OCI-LY1 (cell line): ENCODE measurements at regions not wholly inside any gene's neighbourhood (a gene's known extent, or its start where the extent isn't known, plus 50 kb on each side); places are given as distances from the start of the nearest gene placed in this dataset.

Experiments
- CTCF ChIP-seq: fragments of 200-600 bp; sonication (generic), shearing (Covaris generic); IDR thresholded peaks from 2 replicates; pipeline ENCODE4 v1.5.1; 2017; ENCODE audit warnings: mild to moderate bottlenecking, antibody characterized with exemption, low read length, moderate library complexity, mixed read lengths
- EZH2 ChIP-seq: fragments of 200-600 bp; sonication (generic), shearing (Covaris generic); IDR thresholded peaks from 2 replicates; pipeline ENCODE4 v1.8.0; 2017; ENCODE audit warnings: borderline replicate concordance, mixed run types, mild to moderate bottlenecking, antibody characterized with exemption, low read length, moderate library complexity, mixed read lengths

GRCh38 chr5:121638126-121638525 lies 213.6 kb upstream of the FTMT start:
- TF ChIP-seq CTCF (no peak), EZH2 (no peak)
